IPS DF 6.9 (cell line): ENCODE measurements at regions not wholly inside any gene's neighbourhood (a gene's known extent, or its start where the extent isn't known, plus 50 kb on each side); places are given as distances from the start of the nearest gene placed in this dataset.

ENCODE experiments used
- DNase-seq: peaks from one replicate; pipeline ENCODE4 v3.0.0-alpha.2; 2013; ENCODE audit warnings: low read depth, low spot score
- H3K27ac ChIP-seq: one replicate; pipeline ENCODE4 v1.5.1; 2013; ENCODE audit warnings: low read length, control low read depth
- H3K27me3 ChIP-seq: 2 replicates; pipeline ENCODE4 v1.6.1; 2013; ENCODE audit warnings: mild to moderate bottlenecking, low read length; ENCODE audit not compliant: control insufficient read depth, insufficient read depth
- H3K36me3 ChIP-seq: 2 replicates; pipeline ENCODE4 v1.6.1; 2013; ENCODE audit warnings: low read length; ENCODE audit not compliant: control insufficient read depth, insufficient read depth
- H3K4me1 ChIP-seq: 2 replicates; pipeline ENCODE4 v1.6.1; 2013; ENCODE audit warnings: low read length; ENCODE audit not compliant: control insufficient read depth, insufficient read depth
- H3K4me3 ChIP-seq: 2 replicates; pipeline ENCODE4 v1.5.1; 2013; ENCODE audit warnings: mild to moderate bottlenecking, low read length
- H3K9me3 ChIP-seq: 2 replicates; pipeline ENCODE4 v1.6.1; 2013; ENCODE audit warnings: low read length, inconsistent platforms; ENCODE audit not compliant: control insufficient read depth, insufficient read depth
- WGBS: extraction: QIAGEN DNeasy Blood & Tissue Kit; methylation state at CpG from one replicate; pipeline ENCODE4 v1.1.7; 2013; ENCODE audit warnings: mixed read lengths, missing lambda C conversion rate; ENCODE audit not compliant: insufficient read length, insufficient coverage; 5-methylcytosine and 5-hydroxymethylcytosine counted together

GRCh38 chr11:42543844-42544419 lies 767.9 kb upstream of the API5 start:
- no peaks in the 10 kb centered on the region for H3K27me3 ChIP-seq
- H3K4me3 ChIP-seq: no peak overlapping the region
- no peaks in the 10 kb centered on the region for H3K4me1 ChIP-seq
- no peaks in the 10 kb centered on the region for H3K36me3 ChIP-seq
- no peak for DNase-seq
- no CpG with 5 or more reads among the region's 1 CpG for WGBS
- no peak overlapping the region for H3K27ac ChIP-seq
- H3K9me3 ChIP-seq: no peaks in the 10 kb centered on the region

DNA sequence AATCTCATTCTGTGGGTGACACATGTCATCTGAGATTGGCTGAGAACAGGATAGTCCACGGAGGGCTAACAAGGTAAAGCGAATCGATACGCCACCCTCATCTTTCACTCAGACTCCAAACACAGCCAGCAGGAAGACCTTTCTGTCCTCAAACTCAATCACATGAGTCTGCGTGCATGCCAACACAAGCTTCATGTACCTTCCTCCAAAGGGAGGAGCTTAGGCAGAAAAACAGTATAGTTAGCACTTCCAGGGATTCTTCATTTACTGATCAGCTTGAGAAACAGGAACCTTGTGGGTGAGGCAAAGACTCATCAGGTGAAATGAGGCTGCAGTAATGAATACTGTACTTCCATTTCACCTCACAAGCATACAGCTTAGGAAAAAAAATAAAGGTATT lies 767.1 kb upstream of the API5 start:
- no peak for DNase-seq
- no peaks in the 10 kb centered on the region for H3K9me3 ChIP-seq
- no peaks in the 10 kb centered on the region for H3K4me1 ChIP-seq
- H3K36me3 ChIP-seq: no peaks in the 10 kb centered on the region
- H3K4me3 ChIP-seq: no peak overlapping the region
- no peak overlapping the region for H3K27ac ChIP-seq
- no CpG with 5 or more reads among the region's 5 CpGs for WGBS
- no peaks in the 10 kb centered on the region for H3K27me3 ChIP-seq

- no peaks in the 10 kb centered on the region for H3K4me1 ChIP-seq
- H3K27ac ChIP-seq: no peak overlapping the region
- no CpG with 5 or more reads among the region's 3 CpGs for WGBS
- no peaks in the 10 kb centered on the region for H3K27me3 ChIP-seq
- H3K4me3 ChIP-seq: no peak overlapping the region
- no peaks in the 10 kb centered on the region for H3K36me3 ChIP-seq
- no peaks in the 10 kb centered on the region for H3K9me3 ChIP-seq
- DNase-seq: no peak
Observed at GRCh38 chr11:42545954-42546353, 765.8 kb upstream of the API5 start.

GRCh38 chr11:42552786-42553185 lies 759.0 kb upstream of the API5 start:
- no peaks in the 10 kb centered on the region for H3K36me3 ChIP-seq
- H3K4me1 ChIP-seq: no peaks in the 10 kb centered on the region
- no peak overlapping the region for H3K4me3 ChIP-seq
- H3K27ac ChIP-seq: no peak overlapping the region
- H3K27me3 ChIP-seq: no peaks in the 10 kb centered on the region
- no CpG with 5 or more reads among the region's 3 CpGs for WGBS
- H3K9me3 ChIP-seq: no peaks in the 10 kb centered on the region
- DNase-seq: no peak

GRCh38 chr11:42555190-42555589 lies 756.6 kb upstream of the API5 start:
- H3K9me3 ChIP-seq: no peaks in the 10 kb centered on the region
- no CpG with 5 or more reads among the region's 2 CpGs for WGBS
- H3K36me3 ChIP-seq: no peaks in the 10 kb centered on the region
- no peaks in the 10 kb centered on the region for H3K4me1 ChIP-seq
- H3K4me3 ChIP-seq: no peak overlapping the region
- H3K27ac ChIP-seq: no peak overlapping the region
- no peak for DNase-seq
- H3K27me3 ChIP-seq: no peaks in the 10 kb centered on the region

- Histone ChIP-seq H3K27ac (no peak overlapping the region), H3K27me3 (no peaks in the 10 kb centered on the region), H3K4me1 (peaks cover 1% of the 10 kb centered on the region; the same call in 1 of the 2 replicates), H3K9me3 (no peaks in the 10 kb centered on the region), H3K4me3 (no peak overlapping the region), H3K36me3 (no peaks in the 10 kb centered on the region)
- WGBS: no CpG with 5 or more reads among the region's 12 CpGs
- DNase-seq: no peak
Observed at GRCh38 chr11:42571131-42571877, 740.5 kb upstream of the API5 start.

- Histone ChIP-seq H3K36me3 (no peaks in the 10 kb centered on the region), H3K27ac (no peak overlapping the region), H3K27me3 (no peaks in the 10 kb centered on the region), H3K4me3 (no peak overlapping the region), H3K4me1 (peaks cover 1% of the 10 kb centered on the region; the same call in 1 of the 2 replicates), H3K9me3 (no peaks in the 10 kb centered on the region)
- no peak for DNase-seq
- WGBS: no CpG with 5 or more reads among the region's 5 CpGs
Observed at GRCh38 chr11:42571878-42572610, 739.8 kb upstream of the API5 start.

GRCh38 chr11:42576318-42576717 lies 735.5 kb upstream of the API5 start:
- Histone ChIP-seq H3K9me3 (no peaks in the 10 kb centered on the region), H3K4me1 (no peaks in the 10 kb centered on the region), H3K27ac (no peak overlapping the region), H3K27me3 (no peaks in the 10 kb centered on the region), H3K4me3 (no peak overlapping the region), H3K36me3 (no peaks in the 10 kb centered on the region)
- WGBS: no CpG with 5 or more reads among the region's 3 CpGs
- no peak for DNase-seq

DNA sequence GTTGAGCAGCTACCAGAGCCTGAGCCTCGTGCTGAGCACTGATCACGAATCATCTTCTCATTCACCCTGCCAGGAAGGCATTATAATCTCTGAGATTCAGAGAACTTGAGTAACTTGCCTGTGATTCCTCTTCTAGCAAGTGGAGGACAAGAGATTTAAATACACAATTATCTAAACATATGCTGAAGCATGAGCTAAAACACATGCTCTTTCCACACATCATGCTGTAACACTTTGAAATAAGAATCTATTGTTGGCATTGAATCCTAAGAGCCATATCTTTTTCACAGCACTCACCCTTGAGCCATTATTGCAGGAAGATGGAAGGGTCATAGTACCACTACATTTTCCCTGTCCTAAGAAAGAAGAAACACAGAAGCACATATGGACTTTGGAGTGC lies 722.5 kb upstream of the API5 start:
- H3K36me3 ChIP-seq: no peaks in the 10 kb centered on the region
- no CpG with 5 or more reads among the region's 2 CpGs for WGBS
- H3K4me1 ChIP-seq: no peaks in the 10 kb centered on the region
- H3K27ac ChIP-seq: no peak overlapping the region
- H3K27me3 ChIP-seq: no peaks in the 10 kb centered on the region
- H3K4me3 ChIP-seq: no peak overlapping the region
- no peak for DNase-seq
- H3K9me3 ChIP-seq: no peaks in the 10 kb centered on the region

- no peak overlapping the region for H3K27ac ChIP-seq
- no peaks in the 10 kb centered on the region for H3K9me3 ChIP-seq
- DNase-seq: no peak
- H3K4me1 ChIP-seq: peaks cover 5% of the 10 kb centered on the region; the same call in 1 of the 2 replicates
- no peak overlapping the region for H3K4me3 ChIP-seq
- no peaks in the 10 kb centered on the region for H3K36me3 ChIP-seq
- WGBS: no CpG with 5 or more reads among the region's 2 CpGs
- no peaks in the 10 kb centered on the region for H3K27me3 ChIP-seq
Observed at GRCh38 chr11:42591841-42592240, 720.0 kb upstream of the API5 start.
